T-cell (primary cell): ENCODE measurements at regions not wholly inside any gene's neighbourhood (a gene's known extent, or its start where the extent isn't known, plus 50 kb on each side); places are given as distances from the start of the nearest gene placed in this dataset.

Experiments
- ATAC-seq, 4 experiments: fragments of 200-7000 bp in 3 of 4; fragments of 150-1000 bp in 1 of 4; cut with Tn5 transposase; replicated peaks in 1 of 4; 1 replicate in 3 of 4; 2 replicates in 1 of 4; pipeline ENCODE4 v1.10.0; 2021; ENCODE audit warnings: moderate library complexity in 3 of 4, mild to moderate bottlenecking in 2 of 4, moderate number of reproducible peaks in 1 of 4
- CTCF ChIA-PET, 2 donors: fragments of 300-600 bp; sonication (Branson Sonifier 250); formaldehyde crosslinking; loops; one replicate each; lab custom pipeline; 2022; ENCODE audit warnings: antibody characterized with exemption in 2 of 2; lab: Charles Lee
- POLR2A ChIA-PET, 2 donors: fragments of 300-600 bp; sonication (Branson Sonifier 250); formaldehyde crosslinking; loops; one replicate each; lab custom pipeline; 2022; ENCODE audit warnings: antibody characterized with exemption in 2 of 2; lab: Charles Lee
- DNase-seq, 35 experiments: peaks; one replicate each; pipeline versions ENCODE4 v3.0.0 to v3.0.0-alpha.2; 2013 to 2023
- H3K27ac ChIP-seq: one replicate; pipeline ENCODE4 v1.5.1; 2013; ENCODE audit warnings: low read length
- H3K27me3 ChIP-seq, 2 experiments: replicated peaks in 1 of 2; 1 replicate in 1 of 2; 2 replicates in 1 of 2; pipeline versions ENCODE4 v1.6.1 to v1.7.0; 2013; ENCODE audit warnings: low read length in 1 of 2, mixed read lengths in 1 of 2; ENCODE audit not compliant: control insufficient read depth in 2 of 2, insufficient read depth in 2 of 2; ENCODE audit errors: extremely low read depth in 1 of 2
- H3K36me3 ChIP-seq, 2 donors: 1 replicate in 1 of 2; 2 replicates in 1 of 2; pipeline versions ENCODE4 v1.6.1 to v1.7.0; 2013; ENCODE audit warnings: low read length in 1 of 2; ENCODE audit not compliant: control insufficient read depth in 2 of 2, insufficient read depth in 1 of 2; ENCODE audit errors: extremely low read depth in 1 of 2
- H3K4me1 ChIP-seq, 2 experiments: 1 replicate in 1 of 2; 2 replicates in 1 of 2; pipeline versions ENCODE4 v1.6.1 to v1.7.0; 2013; ENCODE audit warnings: low read length in 2 of 2, mixed read lengths in 1 of 2; ENCODE audit not compliant: insufficient read depth in 2 of 2, control insufficient read depth in 1 of 2; ENCODE audit errors: extremely low read depth in 1 of 2
- H3K4me3 ChIP-seq, 2 donors: 1 replicate in 1 of 2; 2 replicates in 1 of 2; pipeline versions ENCODE4 v1.5.1 to v1.7.0; 2013; ENCODE audit warnings: mild to moderate bottlenecking in 2 of 2, low read length in 1 of 2, moderate library complexity in 1 of 2; ENCODE audit not compliant: control insufficient read depth in 1 of 2; ENCODE audit errors: extremely low read depth in 1 of 2
- H3K9me3 ChIP-seq: 2 replicates; pipeline ENCODE4 v1.7.0; 2013
- H3K27ac Mint-ChIP-seq, 2 donors: one replicate each; pipeline ENCODE4 v1.8.0; 2020 to 2021; ENCODE audit warnings: mild to moderate bottlenecking in 2 of 2, mixed read lengths in 2 of 2
- H3K27me3 Mint-ChIP-seq, 2 donors: one replicate each; pipeline ENCODE4 v1.8.0; 2021 to 2022; ENCODE audit warnings: mixed read lengths in 2 of 2
- H3K36me3 Mint-ChIP-seq: one replicate; pipeline ENCODE4 v1.8.0; 2021; ENCODE audit warnings: mixed read lengths
- H3K4me1 Mint-ChIP-seq, 3 donors: one replicate each; pipeline ENCODE4 v1.8.0; 2020 to 2022; ENCODE audit warnings: mixed read lengths in 3 of 3, mild to moderate bottlenecking in 1 of 3
- H3K4me3 Mint-ChIP-seq, 3 donors: one replicate each; pipeline ENCODE4 v1.8.0; 2020 to 2022; ENCODE audit warnings: mild to moderate bottlenecking in 3 of 3, mixed read lengths in 3 of 3, moderate library complexity in 3 of 3
- H3K9me3 Mint-ChIP-seq, 3 donors: one replicate each; pipeline ENCODE4 v1.8.0; 2020 to 2022; ENCODE audit warnings: mixed read lengths in 3 of 3
- WGBS: methylation state at CpG from one replicate; pipeline ENCODE4 v1.1.5; 2013; ENCODE audit warnings: missing lambda C conversion rate; ENCODE audit not compliant: insufficient coverage; 5-methylcytosine and 5-hydroxymethylcytosine counted together

DNA sequence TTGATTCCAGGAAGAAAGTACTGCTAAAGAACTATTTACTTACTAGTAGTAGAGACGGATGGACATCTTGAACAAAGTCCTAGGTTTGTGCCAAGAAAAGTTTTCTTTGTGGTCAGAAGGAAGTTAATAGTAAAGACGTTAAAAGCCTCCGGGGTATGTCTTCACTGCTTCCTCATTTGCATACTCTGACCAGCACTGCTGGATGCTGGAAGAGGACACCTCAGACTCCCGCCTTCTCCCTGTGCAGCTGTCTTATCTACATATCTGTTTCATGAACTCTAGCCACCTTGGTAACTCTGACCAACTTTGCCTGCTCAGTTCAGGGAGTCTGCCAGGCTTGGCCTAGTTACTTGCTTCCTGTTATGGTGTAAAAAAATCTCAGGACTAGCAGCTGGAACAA is 1109.1 kb upstream of the MIR17HG start:
- no peak overlapping the region for H3K27ac ChIP-seq
- Mint-ChIP-seq H3K4me1 (no peaks in the 10 kb centered on the region), H3K27ac (no peak overlapping the region), H3K4me3 (no peak overlapping the region), H3K36me3 (no peaks in the 10 kb centered on the region), H3K9me3 (peaks cover 10 to 12% (median 11%) of the 10 kb centered on the region in 3 donors), H3K27me3 (no peaks in the 10 kb centered on the region)
- ChIA-PET CTCF (no interaction called here), POLR2A (no interaction called here)
- no peaks in the 10 kb centered on the region for H3K27me3 ChIP-seq
- DNase-seq: no peak
- 67% methylated on average over 1 of the region's 4 CpGs for whole genome bisulfite sequencing
- no peaks in the 10 kb centered on the region for H3K4me1 ChIP-seq
- no peak overlapping the region for H3K4me3 ChIP-seq
- H3K36me3 ChIP-seq: no peaks in the 10 kb centered on the region
- no peak for ATAC-seq
- no peaks in the 10 kb centered on the region for H3K9me3 ChIP-seq

DNA sequence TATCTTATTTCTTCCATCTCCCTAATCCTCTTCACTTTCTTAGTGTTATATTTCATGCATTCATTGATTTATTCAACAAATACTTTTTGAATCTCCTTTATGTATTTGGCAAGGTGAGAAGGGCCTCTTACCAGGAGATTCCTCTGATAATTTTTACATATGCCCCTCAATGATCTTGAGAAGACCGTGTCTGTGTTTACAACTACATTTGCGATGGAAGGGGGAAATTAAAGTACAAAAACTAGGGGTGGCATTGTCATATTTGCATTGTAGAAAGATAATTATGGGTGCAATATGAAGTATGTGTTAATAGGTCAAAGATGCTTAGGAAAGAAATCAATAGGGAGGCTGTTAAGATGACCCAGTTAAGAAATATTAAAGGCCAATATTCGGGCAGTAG is 1108.4 kb upstream of the MIR17HG start:
- no peaks in the 10 kb centered on the region for H3K27me3 Mint-ChIP-seq
- WGBS: no CpG with 5 or more reads among the region's 3 CpGs
- no peaks in the 10 kb centered on the region for H3K36me3 Mint-ChIP-seq
- ChIA-PET CTCF (no interaction called here), POLR2A (no interaction called here)
- H3K4me1 ChIP-seq: no peaks in the 10 kb centered on the region
- no peak overlapping the region for H3K27ac ChIP-seq
- H3K4me3 ChIP-seq: no peak overlapping the region
- no peak overlapping the region for H3K27ac Mint-ChIP-seq
- H3K9me3 ChIP-seq: no peaks in the 10 kb centered on the region
- H3K9me3 Mint-ChIP-seq: peaks cover 10 to 12% (median 11%) of the 10 kb centered on the region in 3 donors
- no peak for ATAC-seq
- no peaks in the 10 kb centered on the region for H3K36me3 ChIP-seq
- no peak overlapping the region for H3K4me3 Mint-ChIP-seq
- H3K27me3 ChIP-seq: no peaks in the 10 kb centered on the region
- no peaks in the 10 kb centered on the region for H3K4me1 Mint-ChIP-seq
- no peak for DNase-seq

DNA sequence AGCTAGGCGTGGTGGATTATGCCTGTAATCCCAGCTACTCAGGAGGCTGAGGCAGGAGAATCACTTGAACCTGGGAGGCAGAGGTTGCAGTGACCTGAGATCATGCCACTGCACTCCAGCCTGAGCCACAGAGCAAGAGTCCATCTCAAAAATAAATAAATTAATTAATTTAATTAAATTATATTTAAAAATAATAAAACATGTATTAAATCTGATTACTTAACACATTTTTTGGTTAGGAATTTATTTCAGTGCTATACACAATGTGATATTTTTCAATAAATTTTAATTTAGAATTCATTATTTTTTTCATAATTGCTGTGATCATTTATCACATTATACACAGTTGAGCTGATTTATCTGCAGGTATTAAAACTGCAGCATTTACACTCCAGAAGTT is 1101.5 kb upstream of the MIR17HG start:
- ATAC-seq: no peak
- CTCF ChIA-PET: no interaction called here
- Mint-ChIP-seq H3K4me3 (no peak overlapping the region), H3K9me3 (peaks cover 0 to 26% (median 14%) of the 10 kb centered on the region in 3 donors), H3K27ac (no peak overlapping the region), H3K36me3 (no peaks in the 10 kb centered on the region), H3K4me1 (no peaks in the 10 kb centered on the region), H3K27me3 (no peaks in the 10 kb centered on the region)
- Histone ChIP-seq H3K27me3 (no peaks in the 10 kb centered on the region), H3K9me3 (no peaks in the 10 kb centered on the region), H3K27ac (no peak overlapping the region), H3K4me3 (no peak overlapping the region), H3K4me1 (no peaks in the 10 kb centered on the region), H3K36me3 (no peaks in the 10 kb centered on the region)
- no peak for DNase-seq
- POLR2A ChIA-PET: no interaction called here
- WGBS: 60% methylated on average over 1 of the region's 1 CpG

DNA sequence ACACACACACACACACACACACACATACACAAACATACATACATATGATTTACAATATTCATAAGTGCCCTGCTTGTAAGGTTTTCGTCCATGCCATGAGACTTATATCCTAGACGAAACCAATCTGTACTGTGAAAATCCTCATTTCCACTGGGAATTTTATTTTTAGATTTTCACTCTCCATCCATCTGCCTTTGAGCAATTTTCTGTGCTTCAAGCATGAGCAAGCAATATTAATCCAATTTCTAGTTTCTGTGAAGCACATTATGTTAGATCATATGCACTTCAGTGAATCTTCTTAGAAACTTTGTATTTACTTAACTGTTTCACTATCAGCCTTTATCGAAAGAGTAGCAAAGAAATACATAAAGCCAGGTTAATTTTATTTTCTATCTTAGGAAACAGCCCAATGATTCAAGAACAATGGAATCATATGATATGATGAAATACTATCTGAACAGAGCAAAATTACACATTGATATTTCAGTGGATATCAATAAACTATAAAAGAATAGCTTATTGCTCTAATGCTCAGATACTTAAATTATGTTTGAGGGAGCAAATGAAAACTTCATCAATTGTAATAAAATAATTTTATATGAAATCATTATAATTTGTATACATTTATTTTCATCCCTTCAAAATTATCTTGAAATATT is 1100.7 kb upstream of the MIR17HG start:
- CTCF ChIA-PET: no interaction called here
- H3K27me3 ChIP-seq: no peaks in the 10 kb centered on the region
- H3K9me3 Mint-ChIP-seq: peaks cover 0 to 30% (median 11%) of the 10 kb centered on the region in 3 donors
- H3K27me3 Mint-ChIP-seq: no peaks in the 10 kb centered on the region
- POLR2A ChIA-PET: no interaction called here
- H3K9me3 ChIP-seq: no peaks in the 10 kb centered on the region
- WGBS: no CpG with 5 or more reads among the region's 3 CpGs
- H3K36me3 ChIP-seq: no peaks in the 10 kb centered on the region
- DNase-seq (no peak), ATAC-seq (no peak)
- H3K27ac Mint-ChIP-seq: no peak overlapping the region
- H3K27ac ChIP-seq: no peak overlapping the region
- H3K36me3 Mint-ChIP-seq: no peaks in the 10 kb centered on the region
- H3K4me1 Mint-ChIP-seq: no peaks in the 10 kb centered on the region
- no peaks in the 10 kb centered on the region for H3K4me1 ChIP-seq
- no peak overlapping the region for H3K4me3 ChIP-seq
- H3K4me3 Mint-ChIP-seq: no peak overlapping the region

DNA sequence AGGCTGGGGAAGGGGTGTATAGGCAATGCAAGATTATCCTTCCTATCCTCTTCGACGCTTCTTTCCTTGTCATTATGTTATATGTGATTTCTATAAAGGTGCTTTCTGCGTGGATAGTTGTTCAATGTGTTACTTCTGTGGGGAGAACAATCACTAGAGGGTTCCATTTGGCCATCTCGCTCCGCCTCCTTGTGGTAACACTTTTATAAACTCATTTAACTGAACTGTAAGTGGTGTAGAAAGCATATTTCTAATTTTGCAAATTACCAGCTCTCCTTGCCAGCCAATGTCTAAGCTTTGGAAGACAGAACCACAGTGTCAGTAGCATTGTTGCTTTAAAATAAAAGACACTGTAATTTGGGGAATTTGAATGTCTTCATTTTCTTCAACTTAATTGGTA is 1093.7 kb upstream of the MIR17HG start:
- no peak for ATAC-seq
- Mint-ChIP-seq H3K27ac (no peak overlapping the region), H3K36me3 (no peaks in the 10 kb centered on the region), H3K4me3 (no peak overlapping the region), H3K27me3 (no peaks in the 10 kb centered on the region), H3K9me3 (peaks cover 14 to 44% (median 17%) of the 10 kb centered on the region in 3 donors), H3K4me1 (no peaks in the 10 kb centered on the region)
- Histone ChIP-seq H3K36me3 (no peaks in the 10 kb centered on the region), H3K9me3 (no peaks in the 10 kb centered on the region), H3K27ac (no peak overlapping the region), H3K4me3 (no peak overlapping the region), H3K4me1 (no peaks in the 10 kb centered on the region), H3K27me3 (no peaks in the 10 kb centered on the region)
- no peak for DNase-seq
- CTCF ChIA-PET: no interaction called here
- POLR2A ChIA-PET: no interaction called here
- no CpG with 5 or more reads among the region's 5 CpGs for WGBS

DNA sequence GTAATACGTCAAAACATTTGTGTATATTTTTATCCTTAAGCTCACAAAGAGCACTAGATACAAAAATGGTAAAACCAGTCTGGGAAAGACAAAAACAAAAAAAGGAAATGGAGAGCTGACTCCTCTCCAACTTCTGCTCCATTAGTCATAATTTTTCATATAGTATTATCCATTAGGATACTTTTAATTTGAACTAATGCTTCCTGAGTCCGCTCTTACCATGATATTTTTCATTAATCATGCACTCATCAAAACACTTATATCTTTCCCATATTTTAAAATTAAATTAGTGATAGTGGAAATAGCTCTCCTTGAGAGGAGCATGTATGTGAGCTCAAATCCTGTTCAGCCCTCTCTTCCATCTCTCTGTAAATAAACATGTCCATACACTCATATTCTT is 1093.0 kb upstream of the MIR17HG start:
- Mint-ChIP-seq H3K27me3 (no peaks in the 10 kb centered on the region), H3K9me3 (peaks cover 14 to 41% (median 14%) of the 10 kb centered on the region in 3 donors), H3K4me1 (no peaks in the 10 kb centered on the region), H3K27ac (no peak overlapping the region), H3K4me3 (no peak overlapping the region), H3K36me3 (no peaks in the 10 kb centered on the region)
- ATAC-seq: no peak
- Histone ChIP-seq H3K9me3 (no peaks in the 10 kb centered on the region), H3K27me3 (no peaks in the 10 kb centered on the region), H3K27ac (no peak overlapping the region), H3K4me1 (no peaks in the 10 kb centered on the region), H3K4me3 (no peak overlapping the region), H3K36me3 (no peaks in the 10 kb centered on the region)
- no peak for DNase-seq
- WGBS: no CpG with 5 or more reads among the region's 2 CpGs
- POLR2A ChIA-PET: no interaction called here
- CTCF ChIA-PET: no interaction called here

DNA sequence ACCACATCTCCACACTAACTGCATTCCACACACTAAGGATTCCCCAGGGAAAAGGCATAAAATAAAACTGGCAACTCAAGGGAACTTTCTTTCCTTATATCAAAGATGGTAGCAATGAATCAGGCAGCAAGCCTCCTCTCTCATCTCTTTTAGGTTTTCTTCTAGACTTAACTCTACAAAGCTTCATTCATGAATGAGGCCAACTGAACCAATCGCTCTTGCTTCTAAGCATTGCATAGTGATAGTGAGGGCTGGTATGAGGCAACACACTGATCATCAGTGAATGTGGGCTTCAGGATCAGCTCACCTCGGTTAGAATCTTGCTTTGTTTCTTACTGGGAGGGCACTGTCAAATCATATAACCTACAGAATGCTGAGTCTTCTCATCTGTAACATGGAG is 1090.7 kb upstream of the MIR17HG start:
- Mint-ChIP-seq H3K27me3 (no peaks in the 10 kb centered on the region), H3K27ac (no peak overlapping the region), H3K4me3 (no peak overlapping the region), H3K36me3 (no peaks in the 10 kb centered on the region), H3K9me3 (peaks cover 14 to 37% (median 14%) of the 10 kb centered on the region in 3 donors), H3K4me1 (no peaks in the 10 kb centered on the region)
- Histone ChIP-seq H3K27ac (no peak overlapping the region), H3K9me3 (no peaks in the 10 kb centered on the region), H3K27me3 (no peaks in the 10 kb centered on the region), H3K36me3 (no peaks in the 10 kb centered on the region), H3K4me3 (no peak overlapping the region), H3K4me1 (no peaks in the 10 kb centered on the region)
- ChIA-PET POLR2A (no interaction called here), CTCF (no interaction called here)
- DNase-seq (no peak), ATAC-seq (no peak)
- WGBS: no CpG with 5 or more reads among the region's 2 CpGs
